ENCODE measurements at regions not wholly inside any gene's neighbourhood (a gene's known extent, or its start where the extent isn't known, plus 50 kb on each side); places are given as distances from the start of the nearest gene placed in this dataset.

DNA sequence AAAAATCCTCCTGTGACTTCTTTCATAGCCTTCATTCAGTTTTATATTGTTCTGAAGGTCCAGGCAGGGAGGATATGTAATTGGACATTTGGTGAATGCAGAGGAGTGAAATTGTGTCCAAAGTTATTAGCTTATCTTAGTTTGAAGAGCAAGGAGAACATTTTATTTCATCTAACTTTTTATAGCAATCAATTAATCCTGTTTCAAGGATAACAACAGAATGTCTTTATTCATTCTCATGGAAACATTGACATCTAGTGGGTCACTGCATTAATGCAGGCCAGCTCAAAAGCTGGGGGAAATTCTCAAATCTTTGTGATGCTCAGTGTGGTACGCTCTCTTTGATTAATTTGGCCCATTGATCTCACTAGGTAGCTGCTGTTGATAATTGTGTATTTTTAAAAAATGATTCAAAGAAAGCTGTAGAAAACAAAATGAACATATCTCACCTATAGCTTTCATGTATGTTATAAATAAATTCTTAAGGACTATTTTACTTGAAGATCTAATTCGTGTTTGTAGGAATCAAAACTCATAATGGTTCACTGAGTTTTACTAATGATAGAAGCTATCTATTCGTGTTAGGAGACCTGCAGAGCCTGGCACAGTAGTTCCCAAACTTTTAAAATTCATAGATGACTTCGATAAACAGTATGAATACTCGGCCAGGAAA, 150.8 kb upstream of the KCNMB2 start (continued):
- TF ChIP-seq, protein P1, sequence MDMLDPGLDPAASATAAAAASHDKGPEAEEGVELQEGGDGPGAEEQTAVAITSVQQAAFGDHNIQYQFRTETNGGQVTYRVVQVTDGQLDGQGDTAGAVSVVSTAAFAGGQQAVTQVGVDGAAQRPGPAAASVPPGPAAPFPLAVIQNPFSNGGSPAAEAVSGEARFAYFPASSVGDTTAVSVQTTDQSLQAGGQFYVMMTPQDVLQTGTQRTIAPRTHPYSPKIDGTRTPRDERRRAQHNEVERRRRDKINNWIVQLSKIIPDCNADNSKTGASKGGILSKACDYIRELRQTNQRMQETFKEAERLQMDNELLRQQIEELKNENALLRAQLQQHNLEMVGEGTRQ (IDR thresholded peaks at IDR 0.05; ENCODE audit: low read length), result no peak
- no peak for TF ChIP-seq CBX5 (IDR thresholded peaks at IDR 0.05; ENCODE audit: low read depth, low read length)
- no peak for TF ChIP-seq RNF2 (IDR thresholded peaks at IDR 0.05; ENCODE audit: borderline replicate concordance, low read depth, low read length, missing control alignments, poor library complexity, severe bottlenecking)
- TF ChIP-seq KDM4A (IDR thresholded peaks at IDR 0.05; ENCODE audit: low read depth, low read length, severe bottlenecking), result no peak
- TF ChIP-seq CREB1 (IDR thresholded peaks at IDR 0.05), result no peak
- TF ChIP-seq GABPA (IDR thresholded peaks at IDR 0.05; ENCODE audit: borderline replicate concordance, insufficient read depth, low read length), result no peak
- no peak for TF ChIP-seq TEAD4 (IDR thresholded peaks at IDR 0.05; ENCODE audit: low read depth, low read length)
